ENCODE measurements at regions not wholly inside any gene's neighbourhood (a gene's known extent, or its start where the extent isn't known, plus 50 kb on each side); places are given as distances from the start of the nearest gene placed in this dataset.

GRCh38 chr10:56606202-56606601 lies 245.1 kb upstream of the ZWINT start:
- no peak for TF ChIP-seq CTCF (conservative IDR thresholded peaks at IDR 0.05; ENCODE audit: low read depth, low read length)
- DNase-seq (ENCODE audit: low read depth) = no peak
- H3K4me3 ChIP-seq (ENCODE audit: low read depth, low read length) = no peak overlapping the region

- no peak for TF ChIP-seq CTCF (conservative IDR thresholded peaks at IDR 0.05; ENCODE audit: low read depth, low read length)
- no peak for DNase-seq (ENCODE audit: low read depth)
- H3K4me3 ChIP-seq (ENCODE audit: low read depth, low read length) = no peak overlapping the region
These were observed 244.0 kb upstream of the ZWINT start for GRCh38 chr10:56605051-56605450.

- DNase-seq (ENCODE audit: low read depth) = no peak
- TF ChIP-seq CTCF (conservative IDR thresholded peaks at IDR 0.05; ENCODE audit: low read depth, low read length) = no peak
- H3K4me3 ChIP-seq (ENCODE audit: low read depth, low read length) = no peak overlapping the region
These were observed 243.6 kb upstream of the ZWINT start for GRCh38 chr10:56604624-56605023.

GRCh38 chr10:56599201-56599600 lies 238.1 kb upstream of the ZWINT start:
- no peak for DNase-seq (ENCODE audit: low read depth)
- TF ChIP-seq CTCF (conservative IDR thresholded peaks at IDR 0.05; ENCODE audit: low read depth, low read length) = no peak
- H3K4me3 ChIP-seq (ENCODE audit: low read depth, low read length) = no peak overlapping the region

GRCh38 chr10:56596257-56596656 lies 235.2 kb upstream of the ZWINT start:
- no peak for DNase-seq (ENCODE audit: low read depth)
- TF ChIP-seq CTCF (conservative IDR thresholded peaks at IDR 0.05; ENCODE audit: low read depth, low read length) = no peak
- H3K4me3 ChIP-seq (ENCODE audit: low read depth, low read length) = no peak overlapping the region

- no peak overlapping the region for H3K4me3 ChIP-seq (ENCODE audit: low read depth, low read length)
- no peak for DNase-seq (ENCODE audit: low read depth)
- no peak for TF ChIP-seq CTCF (conservative IDR thresholded peaks at IDR 0.05; ENCODE audit: low read depth, low read length)
These were observed 232.1 kb upstream of the ZWINT start for GRCh38 chr10:56593120-56593519.

GRCh38 chr10:56586461-56586891 lies 225.4 kb upstream of the ZWINT start:
- no peak overlapping the region for H3K4me3 ChIP-seq (ENCODE audit: low read depth, low read length)
- peak; percentile 1 for DNase-seq (ENCODE audit: low read depth)
- TF ChIP-seq CTCF (conservative IDR thresholded peaks at IDR 0.05; ENCODE audit: low read depth, low read length) = no peak

Data from choroid plexus epithelial cell (primary cell).